GM12865 (cell line): ENCODE measurements at regions not wholly inside any gene's neighbourhood (a gene's known extent, or its start where the extent isn't known, plus 50 kb on each side); places are given as distances from the start of the nearest gene placed in this dataset.
"Not testable (repeated sequence)": the region's sequence is repeated elsewhere in the genome, so short reads cannot be mapped to it uniquely, and the experiment has no call there.

Experiments
- DNase-seq: peaks from one replicate; pipeline ENCODE4 v3.0.0; 2010; ENCODE audit warnings: low read depth
- H3K4me3 ChIP-seq: 2 replicates; pipeline ENCODE4 v1.5.1; 2011; ENCODE audit warnings: mild to moderate bottlenecking, low read depth, low read length, control low read depth
- CTCF ChIP-seq: IDR thresholded peaks from 2 replicates; pipeline ENCODE4 v1.5.1; 2011; ENCODE audit warnings: low read length, control low read depth, low read depth, inconsistent platforms; ENCODE audit not compliant: insufficient read depth; ENCODE audit errors: missing control alignments

- H3K4me3 ChIP-seq = no peak overlapping the region
- TF ChIP-seq CTCF = no peak
- DNase-seq = peak; percentile 79
These were observed 68.5 kb upstream of the IGLL5 start for GRCh38 chr22:22818861-22819855.

GRCh38 chr22:22820076-22820475 is 67.5 kb upstream of the IGLL5 start:
- no peak overlapping the region for H3K4me3 ChIP-seq
- DNase-seq = no peak
- TF ChIP-seq CTCF = no peak

DNA sequence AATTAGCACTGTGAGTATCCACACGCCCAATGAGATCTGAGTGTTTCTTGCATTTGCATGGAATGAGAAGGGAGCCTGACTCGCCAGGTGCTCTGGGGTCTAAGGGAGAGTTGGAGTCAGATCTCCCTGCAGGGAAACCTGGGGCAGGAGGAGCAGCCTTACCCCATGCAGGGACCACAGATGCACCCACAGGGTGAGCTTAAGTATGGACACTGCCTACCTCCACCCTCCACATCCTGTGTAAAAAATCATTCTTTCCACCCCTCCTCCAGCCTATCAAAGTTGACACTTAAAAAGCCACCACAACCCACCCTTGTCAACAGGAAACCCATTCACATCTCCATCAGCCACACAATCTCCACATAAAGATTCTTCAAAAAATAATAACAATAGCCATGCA is 67.0 kb upstream of the IGLL5 start:
- no peak for TF ChIP-seq CTCF
- H3K4me3 ChIP-seq = no peak overlapping the region
- no peak for DNase-seq

DNA sequence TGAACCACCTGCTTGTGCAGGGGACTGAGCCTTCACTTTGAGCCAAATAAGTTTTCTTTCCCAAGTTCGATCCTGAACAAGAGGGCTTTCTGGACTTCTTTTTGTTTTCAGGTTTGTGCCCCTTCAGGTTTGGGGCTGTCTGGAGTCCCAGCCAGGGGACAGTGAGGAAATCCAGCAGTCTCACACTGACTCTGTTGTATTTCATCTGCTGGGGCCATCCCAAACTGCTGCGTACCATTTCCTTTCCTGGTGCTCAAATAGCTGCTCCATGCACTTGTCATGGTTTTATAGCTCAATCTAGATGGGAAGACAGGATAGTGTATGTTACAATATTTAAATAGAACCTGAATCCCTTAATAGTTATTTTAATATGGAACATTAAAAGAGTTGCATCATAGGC is 66.3 kb upstream of the IGLL5 start:
- DNase-seq = no peak
- H3K4me3 ChIP-seq = no peak overlapping the region
- TF ChIP-seq CTCF = no peak

DNA sequence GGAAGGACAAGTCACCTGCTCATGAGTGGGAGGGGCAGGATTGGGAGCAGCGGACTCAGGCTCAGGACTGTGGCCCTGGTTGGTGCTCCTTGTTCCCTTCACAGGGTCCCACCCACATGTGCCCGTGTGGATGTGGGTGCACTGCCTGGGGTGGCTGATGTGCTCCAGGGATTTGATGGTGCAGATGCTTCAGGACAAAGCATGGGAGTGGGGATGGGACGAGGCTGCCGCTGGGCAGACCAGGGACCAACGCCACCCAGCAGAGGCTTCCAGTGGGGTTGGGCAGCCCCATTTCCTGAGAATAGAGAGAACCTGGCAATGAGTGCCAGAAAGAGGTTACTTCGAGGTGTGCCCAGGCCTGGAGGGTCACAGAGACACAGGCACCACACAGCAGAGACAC is 65.5 kb upstream of the IGLL5 start:
- no peak for DNase-seq
- H3K4me3 ChIP-seq = no peak overlapping the region
- TF ChIP-seq CTCF = no peak

GRCh38 chr22:22822553-22822952 is 65.1 kb upstream of the IGLL5 start:
- DNase-seq, H3K4me3 ChIP-seq: not testable (repeated sequence)

DNA sequence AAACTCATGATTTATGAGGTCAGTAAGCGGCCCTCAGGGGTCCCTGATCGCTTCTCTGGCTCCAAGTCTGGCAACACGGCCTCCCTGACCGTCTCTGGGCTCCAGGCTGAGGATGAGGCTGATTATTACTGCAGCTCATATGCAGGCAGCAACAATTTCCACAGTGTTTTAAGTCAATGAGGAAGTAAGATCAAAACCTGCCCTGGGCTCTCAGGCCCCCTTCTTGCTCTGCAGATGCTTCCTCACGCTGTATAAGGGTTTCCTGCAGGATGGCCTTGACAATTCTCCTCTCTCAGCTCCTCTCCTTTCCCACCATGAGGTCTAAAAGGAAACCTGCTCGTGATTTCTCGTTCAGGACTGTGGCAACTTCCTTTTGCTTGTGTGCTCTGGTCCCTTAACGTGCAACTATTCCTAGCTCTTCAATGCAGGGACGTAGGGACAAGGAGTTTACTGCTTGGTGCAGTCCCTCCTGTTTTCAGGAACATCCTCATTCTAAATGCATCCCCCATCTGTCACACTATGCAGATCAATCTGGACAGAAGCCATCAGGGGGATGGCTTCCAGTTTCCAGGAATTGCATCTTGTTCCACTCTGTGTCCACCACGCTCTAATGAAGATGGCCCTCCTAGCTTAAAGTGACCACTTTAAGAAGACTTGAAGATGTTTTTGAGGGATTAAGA is 64.3 kb upstream of the IGLL5 start:
- no peak overlapping the region for H3K4me3 ChIP-seq
- no peak for TF ChIP-seq CTCF
- peak; percentile 20 for DNase-seq
